ENCODE measurements at regions not wholly inside any gene's neighbourhood (a gene's known extent, or its start where the extent isn't known, plus 50 kb on each side); places are given as distances from the start of the nearest gene placed in this dataset.
"Not testable (repeated sequence)": the region's sequence is repeated elsewhere in the genome, so short reads cannot be mapped to it uniquely, and the experiment has no call there.

DNA sequence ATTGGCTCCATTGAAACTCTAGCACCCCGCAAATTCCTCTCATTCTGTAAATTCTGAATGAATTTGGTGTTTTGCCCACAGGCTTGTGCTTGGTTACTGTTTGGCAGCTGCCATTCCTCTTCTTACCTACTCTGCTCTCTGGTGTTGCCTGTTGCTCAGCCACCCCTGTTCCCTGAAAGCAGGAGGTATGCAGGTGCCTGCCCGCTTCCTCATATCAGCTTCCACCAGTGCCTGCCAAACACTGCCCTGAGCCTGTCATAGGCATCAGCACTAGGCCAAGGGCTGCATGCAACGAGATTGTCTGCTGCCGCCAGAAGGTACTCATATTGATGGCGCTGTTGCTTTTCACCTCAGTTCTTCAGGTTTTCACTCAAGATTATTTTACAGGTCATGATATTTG is 978.1 kb downstream of the C4orf33 start:
- Histone ChIP-seq H4K20me1 (ENCODE audit: insufficient read depth, low read length) (no peaks in the 10 kb centered on the region), H3K27me3 (ENCODE audit: control insufficient read depth in 2 of 2, insufficient read depth in 2 of 2, low read length in 2 of 2) (no peaks in the 10 kb centered on the region), H3K4me1 (ENCODE audit: control insufficient read depth in 1 of 2, insufficient read depth in 2 of 2, low read length in 2 of 2) (no peaks in the 10 kb centered on the region), H3K4me2 (replicated peaks; ENCODE audit: extremely low read depth, low read length, poor library complexity, severe bottlenecking) (no peak overlapping the region), H3K36me3 (replicated peaks in 1 of 2; ENCODE audit: control insufficient read depth in 1 of 2, insufficient read depth in 2 of 2, low read length in 2 of 2) (no peaks in the 10 kb centered on the region), H3K9ac (ENCODE audit: insufficient read depth, low read length, poor library complexity, severe bottlenecking) (no peak overlapping the region), H3K9me3 (replicated peaks in 1 of 2; ENCODE audit: control insufficient read depth in 1 of 2, insufficient read depth in 1 of 2, low read length in 2 of 2) (no peaks in the 10 kb centered on the region), H2AFZ (ENCODE audit: insufficient read depth, low read depth, low read length, poor library complexity, severe bottlenecking) (no peak overlapping the region), H3K27ac (ENCODE audit: low read depth in 1 of 2, low read length in 2 of 2) (no peak overlapping the region), H3K4me3 (replicated peaks in 1 of 3; ENCODE audit: low read depth in 2 of 3, low read length in 3 of 3) (no peak overlapping the region), H3K79me2 (ENCODE audit: insufficient read depth, low read length) (no peaks in the 10 kb centered on the region)
- TF ChIP-seq, protein P1, sequence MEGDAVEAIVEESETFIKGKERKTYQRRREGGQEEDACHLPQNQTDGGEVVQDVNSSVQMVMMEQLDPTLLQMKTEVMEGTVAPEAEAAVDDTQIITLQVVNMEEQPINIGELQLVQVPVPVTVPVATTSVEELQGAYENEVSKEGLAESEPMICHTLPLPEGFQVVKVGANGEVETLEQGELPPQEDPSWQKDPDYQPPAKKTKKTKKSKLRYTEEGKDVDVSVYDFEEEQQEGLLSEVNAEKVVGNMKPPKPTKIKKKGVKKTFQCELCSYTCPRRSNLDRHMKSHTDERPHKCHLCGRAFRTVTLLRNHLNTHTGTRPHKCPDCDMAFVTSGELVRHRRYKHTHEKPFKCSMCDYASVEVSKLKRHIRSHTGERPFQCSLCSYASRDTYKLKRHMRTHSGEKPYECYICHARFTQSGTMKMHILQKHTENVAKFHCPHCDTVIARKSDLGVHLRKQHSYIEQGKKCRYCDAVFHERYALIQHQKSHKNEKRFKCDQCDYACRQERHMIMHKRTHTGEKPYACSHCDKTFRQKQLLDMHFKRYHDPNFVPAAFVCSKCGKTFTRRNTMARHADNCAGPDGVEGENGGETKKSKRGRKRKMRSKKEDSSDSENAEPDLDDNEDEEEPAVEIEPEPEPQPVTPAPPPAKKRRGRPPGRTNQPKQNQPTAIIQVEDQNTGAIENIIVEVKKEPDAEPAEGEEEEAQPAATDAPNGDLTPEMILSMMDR (IDR thresholded peaks at IDR 0.05), result no peak
- Mint-ChIP-seq H3K36me3 (no peaks in the 10 kb centered on the region), H3K4me1 (no peaks in the 10 kb centered on the region), H3K27me3 (ENCODE audit: low read depth in 3 of 3) (no peaks in the 10 kb centered on the region), H3K4me3 (no peak overlapping the region), H3K9me3 (peaks cover 0 to 4% (median 1%) of the 10 kb centered on the region in 7 donors), H3K27ac (no peak overlapping the region)
- intact Hi-C loops (cut with micrococcal nuclease), result no loop called here
- 90% methylated on average over 3 of the region's 5 CpGs for WGBS (ENCODE audit: insufficient coverage)
- DNase-seq, result no peak

DNA sequence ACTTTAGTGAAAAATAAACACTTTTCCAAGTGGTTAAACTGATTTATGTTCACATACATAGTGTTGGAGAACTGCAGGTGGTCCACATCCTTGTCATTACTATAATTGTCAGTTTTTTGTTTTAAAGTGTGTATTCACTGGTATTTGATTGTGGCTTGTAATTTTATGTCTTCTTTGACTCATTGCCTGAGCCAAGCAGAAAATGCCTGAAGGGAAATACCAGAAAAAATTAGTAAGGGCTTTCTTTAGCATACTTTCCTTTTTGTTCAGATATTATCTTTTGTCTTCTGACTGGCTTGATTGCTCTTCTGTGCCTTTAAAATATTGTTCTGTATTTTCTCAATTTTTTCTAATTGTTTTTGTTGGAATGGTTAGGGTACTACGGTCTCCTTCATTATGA is 981.3 kb downstream of the C4orf33 start:
- H4K20me1 ChIP-seq (ENCODE audit: insufficient read depth, low read length), result no peaks in the 10 kb centered on the region
- no peak overlapping the region for H3K27ac Mint-ChIP-seq
- H3K4me2 ChIP-seq (replicated peaks; ENCODE audit: extremely low read depth, low read length, poor library complexity, severe bottlenecking), result no peak overlapping the region
- H3K79me2 ChIP-seq (ENCODE audit: insufficient read depth, low read length), result no peaks in the 10 kb centered on the region
- intact Hi-C loops (cut with micrococcal nuclease), result no loop called here
- no peaks in the 10 kb centered on the region for H3K4me1 ChIP-seq (ENCODE audit: control insufficient read depth in 1 of 2, insufficient read depth in 2 of 2, low read length in 2 of 2)
- H3K9me3 ChIP-seq (replicated peaks in 1 of 2; ENCODE audit: control insufficient read depth in 1 of 2, insufficient read depth in 1 of 2, low read length in 2 of 2), result no peaks in the 10 kb centered on the region
- DNase-seq, result no peak
- H3K27me3 Mint-ChIP-seq (ENCODE audit: low read depth in 3 of 3), result no peaks in the 10 kb centered on the region
- H3K4me1 Mint-ChIP-seq, result no peaks in the 10 kb centered on the region
- WGBS (ENCODE audit: insufficient coverage), result no CpG with 5 or more reads among the region's 1 CpG
- no peak overlapping the region for H3K4me3 ChIP-seq (replicated peaks in 1 of 3; ENCODE audit: low read depth in 2 of 3, low read length in 3 of 3)
- H2AFZ ChIP-seq (ENCODE audit: insufficient read depth, low read depth, low read length, poor library complexity, severe bottlenecking), result no peak overlapping the region
- no peak overlapping the region for H3K27ac ChIP-seq (ENCODE audit: low read depth in 1 of 2, low read length in 2 of 2)
- H3K9ac ChIP-seq (ENCODE audit: insufficient read depth, low read length, poor library complexity, severe bottlenecking), result no peak overlapping the region
- no peaks in the 10 kb centered on the region for H3K36me3 Mint-ChIP-seq
- peaks cover 0 to 8% (median 1%) of the 10 kb centered on the region in 7 donors for H3K9me3 Mint-ChIP-seq
- H3K4me3 Mint-ChIP-seq, result no peak overlapping the region
- H3K36me3 ChIP-seq (replicated peaks in 1 of 2; ENCODE audit: control insufficient read depth in 1 of 2, insufficient read depth in 2 of 2, low read length in 2 of 2), result no peaks in the 10 kb centered on the region
- no peaks in the 10 kb centered on the region for H3K27me3 ChIP-seq (ENCODE audit: control insufficient read depth in 2 of 2, insufficient read depth in 2 of 2, low read length in 2 of 2)
- TF ChIP-seq, protein P1 (IDR thresholded peaks at IDR 0.05), result no peak

- H3K27me3 Mint-ChIP-seq (ENCODE audit: low read depth in 3 of 3); H3K4me1 ChIP-seq (ENCODE audit: control insufficient read depth in 1 of 2, insufficient read depth in 2 of 2, low read length in 2 of 2); H3K36me3 Mint-ChIP-seq; H3K9ac ChIP-seq (ENCODE audit: insufficient read depth, low read length, poor library complexity, severe bottlenecking); H3K4me3 Mint-ChIP-seq; H3K4me2 ChIP-seq (replicated peaks; ENCODE audit: extremely low read depth, low read length, poor library complexity, severe bottlenecking); H3K4me1 Mint-ChIP-seq; H3K9me3 Mint-ChIP-seq; H3K79me2 ChIP-seq (ENCODE audit: insufficient read depth, low read length); H3K27me3 ChIP-seq (ENCODE audit: control insufficient read depth in 2 of 2, insufficient read depth in 2 of 2, low read length in 2 of 2); intact Hi-C loops (cut with micrococcal nuclease); H3K4me3 ChIP-seq (replicated peaks in 1 of 3; ENCODE audit: low read depth in 2 of 3, low read length in 3 of 3); DNase-seq; H3K27ac Mint-ChIP-seq; H3K36me3 ChIP-seq (replicated peaks in 1 of 2; ENCODE audit: control insufficient read depth in 1 of 2, insufficient read depth in 2 of 2, low read length in 2 of 2); H2AFZ ChIP-seq (ENCODE audit: insufficient read depth, low read depth, low read length, poor library complexity, severe bottlenecking); H3K9me3 ChIP-seq (replicated peaks in 1 of 2; ENCODE audit: control insufficient read depth in 1 of 2, insufficient read depth in 1 of 2, low read length in 2 of 2); H4K20me1 ChIP-seq (ENCODE audit: insufficient read depth, low read length); H3K27ac ChIP-seq (ENCODE audit: low read depth in 1 of 2, low read length in 2 of 2): not testable (repeated sequence)
- WGBS (ENCODE audit: insufficient coverage), result no CpG with 5 or more reads among the region's 2 CpGs
These were observed 983.1 kb downstream of the C4orf33 start for GRCh38 chr4:130079027-130079426.
